Stomach (tissue), 4 donors: ENCODE measurements at regions not wholly inside any gene's neighbourhood (a gene's known extent, or its start where the extent isn't known, plus 50 kb on each side); places are given as distances from the start of the nearest gene placed in this dataset.

ENCODE experiments used
- CTCF ChIP-seq, 7 experiments: fragments of 450-650 bp in 4 of 7; fragments of 200-600 bp in 3 of 7; sonication (generic) in 3 of 7; IDR thresholded peaks; one replicate each; pipeline ENCODE4 v1.5.1; 2016 to 2019; ENCODE audit warnings: antibody characterized with exemption in 7 of 7, control low read depth in 2 of 7, mild to moderate bottlenecking in 1 of 7
- EP300 ChIP-seq: sonication (generic); formaldehyde crosslinking; IDR thresholded peaks from one replicate; pipeline ENCODE4 v1.6.1; 2017; ENCODE audit warnings: antibody characterized with exemption
- POLR2A ChIP-seq, 4 donors: fragments of 450-650 bp; IDR thresholded peaks; one replicate each; pipeline ENCODE4 v1.6.1; 2016; ENCODE audit warnings: antibody characterized with exemption in 4 of 4, control low read depth in 2 of 4, mild to moderate bottlenecking in 1 of 4, moderate library complexity in 1 of 4
- POLR2AphosphoS5 ChIP-seq, 3 donors: sonication (generic); formaldehyde crosslinking; IDR thresholded peaks; one replicate each; pipeline ENCODE4 v1.6.1; 2016; ENCODE audit warnings: antibody characterized with exemption in 3 of 3

GRCh38 chr2:145654156-145654555 is 1134.2 kb upstream of the ZEB2 start:
- TF ChIP-seq CTCF (IDR thresholded peaks at IDR 0.05) (no peak), POLR2A (IDR thresholded peaks at IDR 0.05) (no peak), POLR2AphosphoS5 (IDR thresholded peaks at IDR 0.05) (no peak), EP300 (no peak)
